ENCODE measurements at regions not wholly inside any gene's neighbourhood (a gene's known extent, or its start where the extent isn't known, plus 50 kb on each side); places are given as distances from the start of the nearest gene placed in this dataset.

DNA sequence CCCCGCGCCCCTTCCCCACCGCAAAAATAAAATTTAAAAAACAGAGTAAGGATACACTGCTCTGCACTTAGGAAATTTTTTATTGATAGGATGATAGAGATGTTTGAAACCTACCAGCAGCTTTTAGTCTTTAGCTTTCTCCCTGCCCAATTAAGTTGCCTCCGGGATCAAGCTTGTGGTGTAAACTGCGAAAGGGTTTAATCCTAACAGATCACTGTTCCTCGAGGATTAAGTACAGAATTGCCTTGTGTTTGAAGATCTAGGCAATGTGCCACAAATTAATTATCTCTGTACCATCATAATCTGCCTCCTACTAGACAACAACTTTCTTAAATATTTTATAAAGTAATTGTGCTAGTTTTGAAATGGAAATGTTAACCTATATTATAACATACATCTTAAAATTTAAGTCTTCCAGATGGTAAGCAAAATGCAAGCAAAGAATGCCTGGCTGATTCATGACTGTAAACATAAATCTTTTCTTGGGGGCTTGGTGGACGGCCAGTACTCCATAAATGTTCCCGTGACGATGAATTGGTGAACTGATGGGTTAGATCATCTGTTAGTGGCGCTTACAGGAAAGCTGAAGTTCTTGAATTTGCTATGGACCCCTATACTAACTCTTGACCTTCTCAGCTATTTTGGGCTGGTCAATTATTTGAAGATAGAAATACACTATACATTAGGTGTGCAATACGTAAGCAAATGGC is 58.0 kb upstream of the ARHGAP18 start:
- TF ChIP-seq, protein P1, sequence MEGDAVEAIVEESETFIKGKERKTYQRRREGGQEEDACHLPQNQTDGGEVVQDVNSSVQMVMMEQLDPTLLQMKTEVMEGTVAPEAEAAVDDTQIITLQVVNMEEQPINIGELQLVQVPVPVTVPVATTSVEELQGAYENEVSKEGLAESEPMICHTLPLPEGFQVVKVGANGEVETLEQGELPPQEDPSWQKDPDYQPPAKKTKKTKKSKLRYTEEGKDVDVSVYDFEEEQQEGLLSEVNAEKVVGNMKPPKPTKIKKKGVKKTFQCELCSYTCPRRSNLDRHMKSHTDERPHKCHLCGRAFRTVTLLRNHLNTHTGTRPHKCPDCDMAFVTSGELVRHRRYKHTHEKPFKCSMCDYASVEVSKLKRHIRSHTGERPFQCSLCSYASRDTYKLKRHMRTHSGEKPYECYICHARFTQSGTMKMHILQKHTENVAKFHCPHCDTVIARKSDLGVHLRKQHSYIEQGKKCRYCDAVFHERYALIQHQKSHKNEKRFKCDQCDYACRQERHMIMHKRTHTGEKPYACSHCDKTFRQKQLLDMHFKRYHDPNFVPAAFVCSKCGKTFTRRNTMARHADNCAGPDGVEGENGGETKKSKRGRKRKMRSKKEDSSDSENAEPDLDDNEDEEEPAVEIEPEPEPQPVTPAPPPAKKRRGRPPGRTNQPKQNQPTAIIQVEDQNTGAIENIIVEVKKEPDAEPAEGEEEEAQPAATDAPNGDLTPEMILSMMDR (IDR thresholded peaks at IDR 0.05): no peak
- no peak for TF ChIP-seq POLR2AphosphoS5 (IDR thresholded peaks at IDR 0.05; ENCODE audit: insufficient read depth in 1 of 2, low read depth in 1 of 2)
- TF ChIP-seq POLR2A (IDR thresholded peaks at IDR 0.05): no peak
